Body of pancreas (tissue), 4 donors: ENCODE measurements at regions not wholly inside any gene's neighbourhood (a gene's known extent, or its start where the extent isn't known, plus 50 kb on each side); places are given as distances from the start of the nearest gene placed in this dataset.

Source experiments
- ATAC-seq: fragments of 150-250 bp; one replicate; pipeline ENCODE4 v1.9.1; 2016
- DNase-seq, 4 donors: peaks; one replicate each; pipeline ENCODE4 v3.0.0-alpha.2; 2019
- H3K27ac ChIP-seq, 4 donors: fragments of 200-600 bp; sonication (generic); 1 replicate in 3 of 4; 2 replicates in 1 of 4; pipeline versions ENCODE4 v1.5.1 to v1.6.1; 2016 to 2019; ENCODE audit warnings: mild to moderate bottlenecking in 1 of 4, mixed read lengths in 1 of 4, moderate library complexity in 1 of 4
- H3K27me3 ChIP-seq, 2 donors: fragments of 200-600 bp; sonication (generic); one replicate each; pipeline ENCODE4 v1.6.0; 2016; ENCODE audit warnings: mild to moderate bottlenecking in 1 of 2
- H3K36me3 ChIP-seq, 2 donors: fragments of 200-600 bp; sonication (generic); replicated peaks in 1 of 2; 2 replicates each; pipeline ENCODE4 v1.5.1; 2016; ENCODE audit warnings: low read depth in 2 of 2; ENCODE audit not compliant: insufficient read depth in 1 of 2
- H3K4me1 ChIP-seq: fragments of 200-600 bp; sonication (generic); one replicate; pipeline ENCODE4 v1.6.0; 2016
- H3K4me3 ChIP-seq, 2 donors: fragments of 200-600 bp; sonication (generic); 1 replicate in 1 of 2; 2 replicates in 1 of 2; pipeline ENCODE4 v1.5.1; 2016 to 2019
- H3K9me3 ChIP-seq, 3 donors: fragments of 200-600 bp; sonication (generic); 1 replicate in 2 of 3; 2 replicates in 1 of 3; pipeline ENCODE4 v1.5.1; 2016
- POLR2A ChIP-seq, 3 donors: fragments of 450-650 bp; IDR thresholded peaks; one replicate each; pipeline ENCODE4 v1.6.1; 2016; ENCODE audit warnings: antibody characterized with exemption in 3 of 3, mild to moderate bottlenecking in 2 of 3
- WGBS, 2 donors: methylation state at CpG; one replicate each; pipeline ENCODE4 v1.1.5; 2017; 5-methylcytosine and 5-hydroxymethylcytosine counted together
- intact Hi-C: fragments of 100-400 bp; cut with DNase I; formaldehyde crosslinking; loops from one replicate; pipeline ENCODE4 v1.15.1; 2023
- TF ChIP-seq, protein P1 (sequence below), 7 experiments: fragments of 450-650 bp in 4 of 7; fragments of 200-600 bp in 3 of 7; sonication (generic) in 3 of 7; IDR thresholded peaks; one replicate each; pipeline ENCODE4 v1.5.1; 2016 to 2019; ENCODE audit warnings: antibody characterized with exemption in 7 of 7

GRCh38 chr5:118451697-118452247 is 536.6 kb downstream of the DTWD2 start:
- ATAC-seq: no peak
- no peak overlapping the region for H3K4me3 ChIP-seq
- no peak overlapping the region for H3K27ac ChIP-seq
- 59 to 62% methylated on average over 3 of the region's 3 CpGs for WGBS, 2 donors
- H3K9me3 ChIP-seq: no peaks in the 10 kb centered on the region
- H3K4me1 ChIP-seq: no peaks in the 10 kb centered on the region
- no peak for DNase-seq
- H3K27me3 ChIP-seq: no peaks in the 10 kb centered on the region
- H3K36me3 ChIP-seq: no peaks in the 10 kb centered on the region
- no peak for TF ChIP-seq POLR2A (IDR thresholded peaks at IDR 0.05)
- TF ChIP-seq, protein P1, sequence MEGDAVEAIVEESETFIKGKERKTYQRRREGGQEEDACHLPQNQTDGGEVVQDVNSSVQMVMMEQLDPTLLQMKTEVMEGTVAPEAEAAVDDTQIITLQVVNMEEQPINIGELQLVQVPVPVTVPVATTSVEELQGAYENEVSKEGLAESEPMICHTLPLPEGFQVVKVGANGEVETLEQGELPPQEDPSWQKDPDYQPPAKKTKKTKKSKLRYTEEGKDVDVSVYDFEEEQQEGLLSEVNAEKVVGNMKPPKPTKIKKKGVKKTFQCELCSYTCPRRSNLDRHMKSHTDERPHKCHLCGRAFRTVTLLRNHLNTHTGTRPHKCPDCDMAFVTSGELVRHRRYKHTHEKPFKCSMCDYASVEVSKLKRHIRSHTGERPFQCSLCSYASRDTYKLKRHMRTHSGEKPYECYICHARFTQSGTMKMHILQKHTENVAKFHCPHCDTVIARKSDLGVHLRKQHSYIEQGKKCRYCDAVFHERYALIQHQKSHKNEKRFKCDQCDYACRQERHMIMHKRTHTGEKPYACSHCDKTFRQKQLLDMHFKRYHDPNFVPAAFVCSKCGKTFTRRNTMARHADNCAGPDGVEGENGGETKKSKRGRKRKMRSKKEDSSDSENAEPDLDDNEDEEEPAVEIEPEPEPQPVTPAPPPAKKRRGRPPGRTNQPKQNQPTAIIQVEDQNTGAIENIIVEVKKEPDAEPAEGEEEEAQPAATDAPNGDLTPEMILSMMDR (IDR thresholded peaks at IDR 0.05): no peak
- intact Hi-C loops: no loop called here

GRCh38 chr5:118450554-118451332 is 537.6 kb downstream of the DTWD2 start:
- no peaks in the 10 kb centered on the region for H3K9me3 ChIP-seq
- intact Hi-C loops: no loop called here
- ATAC-seq (no peak), DNase-seq (no peak)
- no peaks in the 10 kb centered on the region for H3K36me3 ChIP-seq
- no peak for TF ChIP-seq POLR2A (IDR thresholded peaks at IDR 0.05)
- TF ChIP-seq, protein P1 (IDR thresholded peaks at IDR 0.05): no peak
- H3K27me3 ChIP-seq: no peaks in the 10 kb centered on the region
- WGBS, 2 donors: 72 to 78% methylated on average over 7 of the region's 7 CpGs
- no peaks in the 10 kb centered on the region for H3K4me1 ChIP-seq
- H3K4me3 ChIP-seq: no peak overlapping the region
- H3K27ac ChIP-seq: no peak overlapping the region

DNA sequence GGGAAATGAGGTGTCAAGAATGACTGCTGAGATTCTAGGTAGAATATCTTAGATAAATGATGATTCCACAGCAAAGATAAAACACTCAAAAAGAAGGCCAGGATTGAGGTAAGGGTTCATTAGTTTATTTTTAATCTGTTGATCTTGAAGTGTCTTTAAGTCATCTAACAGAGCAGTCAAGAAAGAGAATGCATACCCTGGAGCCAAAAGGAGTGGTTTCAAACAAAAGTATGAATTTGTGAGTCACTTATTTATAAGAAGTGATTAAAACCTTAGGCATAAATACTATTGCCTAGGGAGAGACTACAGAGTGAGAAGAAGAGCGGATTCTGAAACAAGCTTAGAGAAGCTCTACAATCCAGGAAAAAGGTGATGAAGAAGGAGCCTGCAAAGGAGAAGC is 541.0 kb downstream of the DTWD2 start:
- 58 to 87% methylated on average over 1 of the region's 1 CpG for WGBS, 2 donors
- Histone ChIP-seq H3K9me3 (no peaks in the 10 kb centered on the region), H3K4me3 (no peak overlapping the region), H3K27me3 (no peaks in the 10 kb centered on the region), H3K27ac (no peak overlapping the region), H3K4me1 (no peaks in the 10 kb centered on the region), H3K36me3 (no peaks in the 10 kb centered on the region)
- ATAC-seq (no peak), DNase-seq (no peak)
- no peak for TF ChIP-seq POLR2A (IDR thresholded peaks at IDR 0.05)
- TF ChIP-seq, protein P1 (IDR thresholded peaks at IDR 0.05): no peak
- intact Hi-C loops: no loop called here

GRCh38 chr5:118441956-118442355 is 546.4 kb downstream of the DTWD2 start:
- no peak overlapping the region for H3K4me3 ChIP-seq
- intact Hi-C loops: no loop called here
- DNase-seq (no peak), ATAC-seq (no peak)
- no peaks in the 10 kb centered on the region for H3K36me3 ChIP-seq
- TF ChIP-seq, protein P1 (IDR thresholded peaks at IDR 0.05): no peak
- TF ChIP-seq POLR2A (IDR thresholded peaks at IDR 0.05): no peak
- no peaks in the 10 kb centered on the region for H3K9me3 ChIP-seq
- no peaks in the 10 kb centered on the region for H3K4me1 ChIP-seq
- H3K27me3 ChIP-seq: no peaks in the 10 kb centered on the region
- H3K27ac ChIP-seq: no peak overlapping the region
- 47 to 69% methylated on average over 2 of the region's 2 CpGs for WGBS, 2 donors

DNA sequence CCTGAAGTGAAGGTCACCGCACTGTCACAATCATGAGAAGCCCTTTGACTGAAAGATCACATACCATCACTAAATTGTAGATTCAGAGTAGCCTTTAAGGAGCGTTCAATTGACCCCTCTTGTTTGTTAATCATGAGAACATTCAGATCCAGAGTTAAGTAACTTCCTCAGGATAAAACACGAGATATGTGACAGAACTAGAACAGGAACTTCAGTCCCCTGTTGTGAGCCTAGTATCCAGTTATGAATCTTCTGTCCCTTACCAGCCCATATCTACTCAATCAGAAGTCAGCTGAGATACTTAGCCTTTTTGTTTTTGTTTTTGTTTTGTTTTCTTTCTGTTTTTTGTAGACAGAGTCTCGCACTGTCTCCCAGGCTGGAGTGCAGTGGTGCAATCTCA is 547.3 kb downstream of the DTWD2 start:
- H3K9me3 ChIP-seq: no peaks in the 10 kb centered on the region
- H3K27ac ChIP-seq: no peak overlapping the region
- intact Hi-C loops: no loop called here
- H3K36me3 ChIP-seq: no peaks in the 10 kb centered on the region
- no peaks in the 10 kb centered on the region for H3K27me3 ChIP-seq
- no peak for TF ChIP-seq POLR2A (IDR thresholded peaks at IDR 0.05)
- TF ChIP-seq, protein P1 (IDR thresholded peaks at IDR 0.05): no peak
- ATAC-seq (no peak), DNase-seq (no peak)
- no peaks in the 10 kb centered on the region for H3K4me1 ChIP-seq
- H3K4me3 ChIP-seq: no peak overlapping the region
- 69 to 74% methylated on average over 4 of the region's 4 CpGs for WGBS, 2 donors
